ENCODE measurements at regions not wholly inside any gene's neighbourhood (a gene's known extent, or its start where the extent isn't known, plus 50 kb on each side); places are given as distances from the start of the nearest gene placed in this dataset.

GRCh38 chr2:208827549-208828221 lies 421.1 kb downstream of the PTH2R start:
- TF ChIP-seq POLR2A (IDR thresholded peaks at IDR 0.05) (no peak), EP300 (IDR thresholded peaks at IDR 0.05) (no peak)
- TF ChIP-seq, protein P1, sequence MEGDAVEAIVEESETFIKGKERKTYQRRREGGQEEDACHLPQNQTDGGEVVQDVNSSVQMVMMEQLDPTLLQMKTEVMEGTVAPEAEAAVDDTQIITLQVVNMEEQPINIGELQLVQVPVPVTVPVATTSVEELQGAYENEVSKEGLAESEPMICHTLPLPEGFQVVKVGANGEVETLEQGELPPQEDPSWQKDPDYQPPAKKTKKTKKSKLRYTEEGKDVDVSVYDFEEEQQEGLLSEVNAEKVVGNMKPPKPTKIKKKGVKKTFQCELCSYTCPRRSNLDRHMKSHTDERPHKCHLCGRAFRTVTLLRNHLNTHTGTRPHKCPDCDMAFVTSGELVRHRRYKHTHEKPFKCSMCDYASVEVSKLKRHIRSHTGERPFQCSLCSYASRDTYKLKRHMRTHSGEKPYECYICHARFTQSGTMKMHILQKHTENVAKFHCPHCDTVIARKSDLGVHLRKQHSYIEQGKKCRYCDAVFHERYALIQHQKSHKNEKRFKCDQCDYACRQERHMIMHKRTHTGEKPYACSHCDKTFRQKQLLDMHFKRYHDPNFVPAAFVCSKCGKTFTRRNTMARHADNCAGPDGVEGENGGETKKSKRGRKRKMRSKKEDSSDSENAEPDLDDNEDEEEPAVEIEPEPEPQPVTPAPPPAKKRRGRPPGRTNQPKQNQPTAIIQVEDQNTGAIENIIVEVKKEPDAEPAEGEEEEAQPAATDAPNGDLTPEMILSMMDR (IDR thresholded peaks at IDR 0.05): no peak
